Tibial nerve (tissue), 4 donors: ENCODE measurements at regions not wholly inside any gene's neighbourhood (a gene's known extent, or its start where the extent isn't known, plus 50 kb on each side); places are given as distances from the start of the nearest gene placed in this dataset.

Experiments
- DNase-seq, 2 donors: peaks; one replicate each; pipeline ENCODE4 v3.0.0-alpha.2; 2019; ENCODE audit warnings: low spot score in 2 of 2
- H3K27ac ChIP-seq, 4 donors: fragments of 200-600 bp; sonication (generic) in 3 of 4; one replicate each; pipeline ENCODE4 v1.5.1; 2017 to 2019; ENCODE audit warnings: mild to moderate bottlenecking in 1 of 4
- H3K27me3 ChIP-seq, 2 donors: fragments of 200-600 bp; sonication (generic) in 1 of 2; one replicate each; pipeline versions ENCODE4 v1.5.1 to v1.6.0; 2017 to 2019
- H3K36me3 ChIP-seq, 3 donors: fragments of 200-600 bp; sonication (generic); one replicate each; pipeline ENCODE4 v1.5.1; 2018 to 2019
- H3K4me1 ChIP-seq, 4 donors: fragments of 200-600 bp; sonication (generic) in 3 of 4; one replicate each; pipeline ENCODE4 v1.5.1; 2017 to 2019
- H3K4me3 ChIP-seq, 4 donors: fragments of 200-600 bp; sonication (generic) in 3 of 4; one replicate each; pipeline ENCODE4 v1.5.1; 2017 to 2019; ENCODE audit warnings: mild to moderate bottlenecking in 1 of 4, moderate library complexity in 1 of 4
- H3K9me3 ChIP-seq, 4 donors: fragments of 200-600 bp; sonication (generic) in 3 of 4; one replicate each; pipeline ENCODE4 v1.5.1; 2017 to 2019
- EP300 ChIP-seq, 2 donors: sonication (generic); formaldehyde crosslinking; IDR thresholded peaks; one replicate each; pipeline ENCODE4 v1.6.1; 2017; ENCODE audit warnings: antibody characterized with exemption in 2 of 2, mild to moderate bottlenecking in 1 of 2
- POLR2A ChIP-seq, 2 donors: fragments of 450-650 bp; IDR thresholded peaks; one replicate each; pipeline ENCODE4 v1.6.1; 2017; ENCODE audit warnings: antibody characterized with exemption in 2 of 2, mild to moderate bottlenecking in 2 of 2, moderate library complexity in 2 of 2
- WGBS, 2 donors: methylation state at CpG; one replicate each; pipeline ENCODE4 v1.1.5; 2018; 5-methylcytosine and 5-hydroxymethylcytosine counted together
- TF ChIP-seq, protein P1 (sequence below), 5 experiments: fragments of 200-600 bp in 3 of 5; fragments of 450-650 bp in 2 of 5; sonication (generic) in 3 of 5; IDR thresholded peaks; one replicate each; pipeline ENCODE4 v1.5.1; 2016 to 2019; ENCODE audit warnings: antibody characterized with exemption in 5 of 5, mild to moderate bottlenecking in 3 of 5, moderate library complexity in 2 of 5

DNA sequence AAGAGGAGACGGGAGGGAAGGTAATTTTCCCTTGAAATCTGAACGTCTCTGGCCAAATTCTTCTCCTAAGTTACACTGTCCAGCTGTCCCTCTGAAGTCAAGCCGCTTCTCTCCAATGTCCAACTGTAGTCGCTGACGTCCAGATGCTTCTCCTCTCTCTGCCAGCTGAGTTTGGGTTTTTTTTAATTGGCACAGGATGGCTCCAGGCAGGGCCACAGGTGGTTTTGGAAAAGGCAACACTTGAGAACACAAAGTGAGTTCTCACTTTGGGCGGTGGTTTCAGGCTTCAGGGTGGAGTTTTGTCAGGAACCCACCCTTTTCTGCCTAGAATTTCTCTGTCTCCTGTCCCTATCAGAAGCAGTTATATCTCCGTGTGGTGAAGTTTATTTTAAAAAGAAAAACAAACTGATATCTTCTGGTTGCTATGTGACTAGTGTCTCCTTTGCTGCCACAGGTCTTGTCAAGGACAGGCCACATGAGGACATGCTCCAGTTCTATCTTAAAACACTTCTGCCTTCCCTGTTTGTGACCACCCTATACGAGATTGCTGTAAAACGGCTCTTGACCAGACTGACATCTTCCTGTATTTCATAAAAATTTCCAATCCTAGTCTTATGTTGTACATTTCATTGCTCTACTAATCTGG, 472.3 kb upstream of the ADGRL4 start:
- Histone ChIP-seq H3K27ac (no peak overlapping the region), H3K4me1 (no peaks in the 10 kb centered on the region), H3K9me3 (peaks cover 0 to 9% (median 0%) of the 10 kb centered on the region in 4 donors), H3K36me3 (no peaks in the 10 kb centered on the region), H3K4me3 (no peak overlapping the region), H3K27me3 (no peaks in the 10 kb centered on the region)
- 90 to 91% methylated on average over 9 of the region's 9 CpGs for WGBS, 2 donors
- DNase-seq, result no peak
- TF ChIP-seq POLR2A (IDR thresholded peaks at IDR 0.05) (no peak), EP300 (IDR thresholded peaks at IDR 0.05) (no peak)
- TF ChIP-seq, protein P1, sequence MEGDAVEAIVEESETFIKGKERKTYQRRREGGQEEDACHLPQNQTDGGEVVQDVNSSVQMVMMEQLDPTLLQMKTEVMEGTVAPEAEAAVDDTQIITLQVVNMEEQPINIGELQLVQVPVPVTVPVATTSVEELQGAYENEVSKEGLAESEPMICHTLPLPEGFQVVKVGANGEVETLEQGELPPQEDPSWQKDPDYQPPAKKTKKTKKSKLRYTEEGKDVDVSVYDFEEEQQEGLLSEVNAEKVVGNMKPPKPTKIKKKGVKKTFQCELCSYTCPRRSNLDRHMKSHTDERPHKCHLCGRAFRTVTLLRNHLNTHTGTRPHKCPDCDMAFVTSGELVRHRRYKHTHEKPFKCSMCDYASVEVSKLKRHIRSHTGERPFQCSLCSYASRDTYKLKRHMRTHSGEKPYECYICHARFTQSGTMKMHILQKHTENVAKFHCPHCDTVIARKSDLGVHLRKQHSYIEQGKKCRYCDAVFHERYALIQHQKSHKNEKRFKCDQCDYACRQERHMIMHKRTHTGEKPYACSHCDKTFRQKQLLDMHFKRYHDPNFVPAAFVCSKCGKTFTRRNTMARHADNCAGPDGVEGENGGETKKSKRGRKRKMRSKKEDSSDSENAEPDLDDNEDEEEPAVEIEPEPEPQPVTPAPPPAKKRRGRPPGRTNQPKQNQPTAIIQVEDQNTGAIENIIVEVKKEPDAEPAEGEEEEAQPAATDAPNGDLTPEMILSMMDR (IDR thresholded peaks at IDR 0.05), result no peak

GRCh38 chr1:79478160-79478559, 471.6 kb upstream of the ADGRL4 start:
- no peaks in the 10 kb centered on the region for H3K4me1 ChIP-seq
- 92 to 95% methylated on average over 19 of the region's 19 CpGs for WGBS, 2 donors
- no peaks in the 10 kb centered on the region for H3K36me3 ChIP-seq
- TF ChIP-seq, protein P1 (IDR thresholded peaks at IDR 0.05), result no peak
- TF ChIP-seq POLR2A (IDR thresholded peaks at IDR 0.05) (no peak), EP300 (IDR thresholded peaks at IDR 0.05) (no peak)
- no peak overlapping the region for H3K4me3 ChIP-seq
- H3K27ac ChIP-seq, result no peak overlapping the region
- no peak for DNase-seq
- H3K27me3 ChIP-seq, result no peaks in the 10 kb centered on the region
- peaks cover 0 to 9% (median 0%) of the 10 kb centered on the region in 4 donors for H3K9me3 ChIP-seq

DNA sequence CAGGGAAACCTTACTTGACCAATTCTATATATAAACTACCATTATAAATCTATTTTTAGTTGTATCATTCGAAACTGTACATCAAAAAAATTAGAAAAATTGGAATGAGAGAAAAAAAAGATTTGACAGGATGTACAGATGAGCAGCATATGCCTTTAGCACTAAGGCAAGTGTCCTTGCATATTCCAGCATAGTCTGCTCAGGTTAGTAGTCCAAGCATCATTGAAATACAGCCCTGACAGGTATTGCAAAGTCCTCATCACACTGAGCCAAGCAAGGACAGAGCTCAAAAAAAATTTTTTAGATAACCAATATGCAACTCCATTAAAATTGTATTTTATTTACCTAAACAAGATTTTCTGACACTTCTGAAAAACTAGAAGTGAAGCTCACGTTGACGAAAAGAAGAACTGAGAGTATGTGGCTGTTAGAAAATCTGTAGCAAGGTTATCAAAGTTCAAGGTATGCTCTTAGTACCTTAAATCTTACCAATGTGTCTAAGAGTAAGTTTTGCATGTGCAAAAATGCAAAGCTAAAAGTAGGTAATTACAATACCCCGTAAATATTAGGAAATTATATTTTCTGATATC, 465.6 kb upstream of the ADGRL4 start:
- TF ChIP-seq, protein P1 (IDR thresholded peaks at IDR 0.05), result no peak
- H3K9me3 ChIP-seq, result no peaks in the 10 kb centered on the region
- H3K4me3 ChIP-seq, result no peak overlapping the region
- H3K36me3 ChIP-seq, result no peaks in the 10 kb centered on the region
- H3K27me3 ChIP-seq, result no peaks in the 10 kb centered on the region
- H3K4me1 ChIP-seq, result no peaks in the 10 kb centered on the region
- DNase-seq, result no peak
- 84 to 86% methylated on average over 4 of the region's 4 CpGs for WGBS, 2 donors
- H3K27ac ChIP-seq, result no peak overlapping the region

GRCh38 chr1:79469139-79469538, 462.6 kb upstream of the ADGRL4 start:
- Histone ChIP-seq H3K27ac (no peak overlapping the region), H3K27me3 (no peaks in the 10 kb centered on the region), H3K4me3 (no peak overlapping the region), H3K9me3 (no peaks in the 10 kb centered on the region), H3K4me1 (no peaks in the 10 kb centered on the region), H3K36me3 (no peaks in the 10 kb centered on the region)
- TF ChIP-seq POLR2A (IDR thresholded peaks at IDR 0.05) (no peak), EP300 (IDR thresholded peaks at IDR 0.05) (no peak)
- TF ChIP-seq, protein P1 (IDR thresholded peaks at IDR 0.05), result no peak
- no peak for DNase-seq

- no peak overlapping the region for H3K4me3 ChIP-seq
- no peaks in the 10 kb centered on the region for H3K36me3 ChIP-seq
- H3K9me3 ChIP-seq, result no peaks in the 10 kb centered on the region
- DNase-seq, result no peak
- 77 to 81% methylated on average over 3 of the region's 3 CpGs for WGBS, 2 donors
- TF ChIP-seq EP300 (IDR thresholded peaks at IDR 0.05) (no peak), POLR2A (IDR thresholded peaks at IDR 0.05) (no peak)
- TF ChIP-seq, protein P1 (IDR thresholded peaks at IDR 0.05), result no peak
- H3K4me1 ChIP-seq, result no peaks in the 10 kb centered on the region
- no peak overlapping the region for H3K27ac ChIP-seq
- H3K27me3 ChIP-seq, result no peaks in the 10 kb centered on the region
These were observed 454.4 kb upstream of the ADGRL4 start for GRCh38 chr1:79460773-79461436.
